ENCODE measurements at regions not wholly inside any gene's neighbourhood (a gene's known extent, or its start where the extent isn't known, plus 50 kb on each side); places are given as distances from the start of the nearest gene placed in this dataset.
"Not testable (repeated sequence)": the region's sequence is repeated elsewhere in the genome, so short reads cannot be mapped to it uniquely, and the experiment has no call there.

- H3K4me3 ChIP-seq = no peak overlapping the region
- WGBS, 4 donors = 71 to 76% (median 73%) methylated on average over 5 of the region's 5 CpGs
- intact Hi-C loops (cut with DNase I) = no loop called here
- H3K36me3 ChIP-seq = no peaks in the 10 kb centered on the region
- H3K4me1 ChIP-seq = peaks cover 0 to 25% (median 0%) of the 10 kb centered on the region in 12 donors
- TF ChIP-seq, protein P1, sequence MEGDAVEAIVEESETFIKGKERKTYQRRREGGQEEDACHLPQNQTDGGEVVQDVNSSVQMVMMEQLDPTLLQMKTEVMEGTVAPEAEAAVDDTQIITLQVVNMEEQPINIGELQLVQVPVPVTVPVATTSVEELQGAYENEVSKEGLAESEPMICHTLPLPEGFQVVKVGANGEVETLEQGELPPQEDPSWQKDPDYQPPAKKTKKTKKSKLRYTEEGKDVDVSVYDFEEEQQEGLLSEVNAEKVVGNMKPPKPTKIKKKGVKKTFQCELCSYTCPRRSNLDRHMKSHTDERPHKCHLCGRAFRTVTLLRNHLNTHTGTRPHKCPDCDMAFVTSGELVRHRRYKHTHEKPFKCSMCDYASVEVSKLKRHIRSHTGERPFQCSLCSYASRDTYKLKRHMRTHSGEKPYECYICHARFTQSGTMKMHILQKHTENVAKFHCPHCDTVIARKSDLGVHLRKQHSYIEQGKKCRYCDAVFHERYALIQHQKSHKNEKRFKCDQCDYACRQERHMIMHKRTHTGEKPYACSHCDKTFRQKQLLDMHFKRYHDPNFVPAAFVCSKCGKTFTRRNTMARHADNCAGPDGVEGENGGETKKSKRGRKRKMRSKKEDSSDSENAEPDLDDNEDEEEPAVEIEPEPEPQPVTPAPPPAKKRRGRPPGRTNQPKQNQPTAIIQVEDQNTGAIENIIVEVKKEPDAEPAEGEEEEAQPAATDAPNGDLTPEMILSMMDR (IDR thresholded peaks at IDR 0.05) = no peak
- TF ChIP-seq POLR2A (IDR thresholded peaks at IDR 0.05) = no peak
- H3K27ac ChIP-seq = no peak overlapping the region
- H3K9me3 ChIP-seq = peaks cover 0 to 15% (median 0%) of the 10 kb centered on the region in 12 donors
- no peak for ATAC-seq
- DNase-seq = no peak
- no peaks in the 10 kb centered on the region for H3K27me3 ChIP-seq
These were observed 72.2 kb downstream of the SERINC2 start for GRCh38 chr1:31485166-31485565.

DNA sequence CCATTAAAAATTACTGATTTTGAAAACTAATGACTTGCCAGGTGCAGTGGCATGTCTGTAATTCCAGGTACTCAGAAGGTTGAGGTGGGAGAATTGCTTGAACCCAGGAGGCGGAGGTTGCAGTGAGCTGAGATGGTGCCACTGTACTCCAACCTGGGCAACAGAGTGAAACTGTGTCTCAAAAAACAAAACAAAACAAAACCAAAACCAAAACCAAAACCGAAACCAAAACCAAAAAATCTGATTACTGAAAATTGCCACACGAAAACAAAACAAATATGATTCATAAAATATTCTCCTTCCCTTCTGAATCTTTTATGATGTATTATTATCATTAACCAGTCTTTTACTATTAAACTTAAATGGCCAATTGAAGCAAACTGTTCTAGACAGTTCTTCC, 74.1 kb downstream of the SERINC2 start:
- intact Hi-C loops (cut with DNase I) = no loop called here
- WGBS, 4 donors = 77 to 82% (median 81%) methylated on average over 3 of the region's 3 CpGs
- no peak for ATAC-seq
- TF ChIP-seq, protein P1 (IDR thresholded peaks at IDR 0.05) = no peak
- TF ChIP-seq POLR2A (IDR thresholded peaks at IDR 0.05) = no peak
- no peak for DNase-seq
- no peaks in the 10 kb centered on the region for H3K36me3 ChIP-seq
- no peaks in the 10 kb centered on the region for H3K27me3 ChIP-seq
- peaks cover 0 to 15% (median 0%) of the 10 kb centered on the region in 12 donors for H3K4me1 ChIP-seq
- H3K4me3 ChIP-seq = peak overlapping the region in 1 of 12 donors; percentile 5
- peak overlapping the region in 1 of 12 donors; percentile 40 for H3K27ac ChIP-seq
- no peaks in the 10 kb centered on the region for H3K9me3 ChIP-seq

DNA sequence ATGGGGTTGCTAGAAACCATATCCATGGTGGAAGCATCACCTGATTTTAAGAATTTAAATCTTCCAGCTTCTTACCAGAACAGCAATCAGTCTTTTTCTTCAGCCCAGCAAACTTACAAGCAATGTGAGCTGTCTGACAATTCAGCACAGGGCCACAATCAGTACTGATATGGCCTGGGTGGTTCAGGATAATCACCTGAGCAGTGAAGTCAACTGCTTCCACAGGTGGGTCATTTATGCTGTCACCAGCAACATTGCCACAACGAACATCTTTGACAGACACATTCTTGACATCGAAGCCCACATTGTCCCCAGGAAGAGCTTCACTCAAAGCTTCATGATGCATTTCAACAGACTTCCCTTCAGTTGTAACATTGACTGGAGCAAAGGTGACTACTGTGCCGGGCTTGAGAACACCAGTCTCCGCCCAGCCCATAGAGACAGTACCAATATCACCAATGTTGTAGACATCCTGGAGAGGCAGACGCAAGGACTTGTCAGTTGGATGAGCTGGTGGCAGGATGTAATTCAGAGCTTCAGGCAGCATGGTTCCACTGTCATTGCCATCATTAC, 74.8 kb downstream of the SERINC2 start:
- ATAC-seq (no peak), DNase-seq (no peak)
- Histone ChIP-seq H3K4me1 (peaks cover 0 to 9% (median 0%) of the 10 kb centered on the region in 12 donors), H3K4me3 (no peak overlapping the region), H3K9me3 (no peaks in the 10 kb centered on the region), H3K36me3 (no peaks in the 10 kb centered on the region), H3K27ac (peak overlapping the region in 1 of 12 donors; percentile 40), H3K27me3 (no peaks in the 10 kb centered on the region)
- TF ChIP-seq, protein P1 (IDR thresholded peaks at IDR 0.05) = no peak
- TF ChIP-seq POLR2A (IDR thresholded peaks at IDR 0.05) = no peak
- WGBS, 4 donors = 74 to 83% (median 79%) methylated on average over 5 of the region's 5 CpGs
- intact Hi-C loops (cut with DNase I) = no loop called here

DNA sequence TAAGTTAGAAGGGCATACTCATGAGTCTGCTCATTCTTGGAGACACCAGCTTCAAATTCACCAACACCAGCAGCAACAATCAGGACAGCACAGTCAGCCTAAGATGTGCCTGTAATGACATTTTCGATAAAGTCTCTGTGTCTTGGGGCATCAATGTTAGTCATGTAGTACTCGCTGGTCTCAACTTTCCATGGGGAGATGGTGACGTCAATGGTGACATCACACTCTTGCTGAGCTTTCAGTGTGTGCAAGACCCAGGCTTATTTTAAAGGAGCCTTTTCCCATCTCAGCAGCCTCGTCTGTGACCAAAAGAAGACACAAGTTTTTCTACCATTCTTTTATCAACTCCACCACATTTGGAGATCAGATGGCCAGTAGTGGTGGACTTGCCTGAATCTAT, 75.5 kb downstream of the SERINC2 start:
- 75 to 88% (median 85%) methylated on average over 4 of the region's 4 CpGs for WGBS, 4 donors
- intact Hi-C loops (cut with DNase I) = no loop called here

DNA sequence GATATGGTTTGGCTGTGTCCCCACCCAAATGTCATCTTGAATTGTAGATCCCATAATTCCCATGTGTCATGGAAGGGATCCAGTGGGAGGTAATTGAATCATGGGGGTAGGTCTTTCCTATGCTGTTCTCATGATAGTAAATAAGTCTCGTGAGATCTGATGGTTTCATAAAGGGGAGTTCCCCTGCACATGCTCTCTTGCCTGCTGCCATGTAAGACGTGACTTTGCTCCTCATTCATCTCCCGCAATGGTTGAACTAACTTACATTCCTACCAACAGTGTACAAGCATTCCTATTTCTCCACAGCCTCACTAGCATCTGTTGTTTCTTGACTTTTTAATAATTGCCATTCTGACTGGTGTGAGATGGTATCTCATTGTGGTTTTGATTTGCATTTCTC, 76.6 kb downstream of the SERINC2 start:
- H3K36me3 ChIP-seq; H3K27ac ChIP-seq; H3K4me3 ChIP-seq; ATAC-seq; H3K27me3 ChIP-seq; H3K4me1 ChIP-seq; intact Hi-C loops (cut with DNase I); H3K9me3 ChIP-seq; DNase-seq: not testable (repeated sequence)
- 74 to 89% (median 84%) methylated on average over 3 of the region's 3 CpGs for WGBS, 4 donors

More for the DNA sequence above, 75.5 kb downstream of the SERINC2 start:
- peaks cover 0 to 7% (median 0%) of the 10 kb centered on the region in 12 donors for H3K4me1 ChIP-seq
- no peaks in the 10 kb centered on the region for H3K36me3 ChIP-seq
- no peak overlapping the region for H3K4me3 ChIP-seq
- H3K27me3 ChIP-seq = peaks cover 0 to under 1% (median 0%) of the 10 kb centered on the region in 9 donors
- no peak for ATAC-seq
- no peak for TF ChIP-seq POLR2A (IDR thresholded peaks at IDR 0.05)
- TF ChIP-seq, protein P1 (IDR thresholded peaks at IDR 0.05) = no peak
- DNase-seq = no peak
- no peak overlapping the region for H3K27ac ChIP-seq
- H3K9me3 ChIP-seq = no peaks in the 10 kb centered on the region

DNA sequence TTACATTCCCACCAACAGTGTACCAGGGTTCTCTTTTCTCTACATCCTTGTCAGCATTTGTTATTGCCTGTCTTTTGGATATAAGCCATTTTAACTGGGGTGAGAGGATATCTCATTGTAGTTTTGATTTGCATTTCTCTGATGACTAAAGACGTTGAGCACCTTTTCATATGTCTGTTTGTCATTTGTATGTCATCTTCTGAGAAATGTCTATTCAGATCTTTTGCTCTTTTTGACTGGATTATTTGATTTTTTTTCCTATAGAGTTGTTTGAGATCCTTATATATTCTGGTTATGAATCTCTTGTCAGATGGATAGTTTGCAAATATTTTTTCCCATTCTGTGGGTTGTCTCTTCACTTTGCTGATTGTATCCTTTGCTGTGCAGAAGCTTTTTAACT, 77.6 kb downstream of the SERINC2 start:
- ATAC-seq; H3K27ac ChIP-seq; H3K4me3 ChIP-seq; H3K27me3 ChIP-seq; H3K4me1 ChIP-seq; H3K36me3 ChIP-seq; intact Hi-C loops (cut with DNase I); DNase-seq; H3K9me3 ChIP-seq: not testable (repeated sequence)
- 49 to 64% (median 59%) methylated on average over 1 of the region's 1 CpG for WGBS, 4 donors

- H3K4me1 ChIP-seq; intact Hi-C loops (cut with DNase I); H3K4me3 ChIP-seq; H3K9me3 ChIP-seq; H3K27me3 ChIP-seq; ATAC-seq; H3K36me3 ChIP-seq; DNase-seq; H3K27ac ChIP-seq: not testable (repeated sequence)
- 96 to 100% (median 97%) methylated on average over 5 of the region's 5 CpGs for WGBS, 4 donors
These were observed 81.0 kb upstream of the TINAGL1 start for GRCh38 chr1:31495351-31495750.

Data from heart left ventricle (tissue), 16 donors.